CD4-positive, alpha-beta T cell (primary cell): ENCODE measurements at regions not wholly inside any gene's neighbourhood (a gene's known extent, or its start where the extent isn't known, plus 50 kb on each side); places are given as distances from the start of the nearest gene placed in this dataset.
"Not testable (repeated sequence)": the region's sequence is repeated elsewhere in the genome, so short reads cannot be mapped to it uniquely, and the experiment has no call there.

ENCODE experiments used
- ATAC-seq: fragments of 200-7000 bp; cut with Tn5 transposase; one replicate; pipeline ENCODE4 v1.10.0; 2022; ENCODE audit warnings: mild to moderate bottlenecking; ENCODE audit not compliant: poor library complexity
- CTCF ChIA-PET: fragments of 350-600 bp; sonication (Branson Sonifier 250); formaldehyde crosslinking; loops from one replicate; lab custom pipeline; 2021; ENCODE audit warnings: antibody characterized with exemption, inconsistent platforms; lab: Charles Lee
- POLR2A ChIA-PET: fragments of 350-600 bp; sonication (Branson Sonifier 250); formaldehyde crosslinking; loops from one replicate; lab custom pipeline; 2021; ENCODE audit warnings: antibody characterized with exemption, inconsistent platforms; lab: Charles Lee
- DNase-seq, 14 experiments: peaks; one replicate each; pipeline ENCODE4 v3.0.0-alpha.2; 2013 to 2020; ENCODE audit warnings: mixed read lengths in 2 of 14
- H3K27ac ChIP-seq, 2 donors: one replicate each; pipeline versions ENCODE4 v1.5.1 to v1.7.0; 2013; ENCODE audit warnings: low read length in 2 of 2, low read depth in 1 of 2, mild to moderate bottlenecking in 1 of 2
- H3K27me3 ChIP-seq, 2 experiments: 1 replicate in 1 of 2; 2 replicates in 1 of 2; pipeline versions ENCODE4 v1.6.1 to v1.7.0; 2013; ENCODE audit warnings: low read length in 2 of 2, control low read depth in 1 of 2, mild to moderate bottlenecking in 1 of 2, moderate library complexity in 1 of 2; ENCODE audit not compliant: insufficient read depth in 2 of 2, control insufficient read depth in 1 of 2
- H3K36me3 ChIP-seq: one replicate; pipeline ENCODE4 v1.6.1; 2013; ENCODE audit warnings: low read length, control low read depth; ENCODE audit not compliant: insufficient read depth
- H3K4me1 ChIP-seq: one replicate; pipeline ENCODE4 v1.6.1; 2013; ENCODE audit warnings: low read length, control low read depth; ENCODE audit not compliant: insufficient read depth
- H3K4me3 ChIP-seq: one replicate; pipeline ENCODE4 v1.5.1; 2013; ENCODE audit warnings: mild to moderate bottlenecking, low read length, moderate library complexity
- H3K9me3 ChIP-seq, 2 experiments: 1 replicate in 1 of 2; 2 replicates in 1 of 2; pipeline versions ENCODE4 v1.6.1 to v1.7.0; 2013; ENCODE audit warnings: low read length in 2 of 2, mild to moderate bottlenecking in 2 of 2, control low read depth in 1 of 2, moderate library complexity in 1 of 2; ENCODE audit not compliant: control insufficient read depth in 1 of 2, insufficient read depth in 1 of 2
- H3K27ac Mint-ChIP-seq: one replicate; pipeline ENCODE4 v1.8.0; 2020; ENCODE audit warnings: mixed read lengths
- H3K27me3 Mint-ChIP-seq: one replicate; pipeline ENCODE4 v1.8.0; 2021; ENCODE audit warnings: mixed read lengths
- H3K36me3 Mint-ChIP-seq: one replicate; pipeline ENCODE4 v1.8.0; 2021; ENCODE audit warnings: low read depth, mixed read lengths
- H3K4me1 Mint-ChIP-seq: one replicate; pipeline ENCODE4 v1.8.0; 2021; ENCODE audit warnings: low read depth, mixed read lengths
- H3K4me3 Mint-ChIP-seq: one replicate; pipeline ENCODE4 v1.8.0; 2020; ENCODE audit warnings: mild to moderate bottlenecking, mixed read lengths
- H3K9me3 Mint-ChIP-seq: one replicate; pipeline ENCODE4 v1.8.0; 2020; ENCODE audit warnings: mixed read lengths
- intact Hi-C, 2 experiments: fragments of 100-400 bp; cut with DNase I in 1 of 2; cut with micrococcal nuclease in 1 of 2; formaldehyde crosslinking; loops; one replicate each; pipeline versions ENCODE4 v1.15.1 to v1.9.0; 2023 to 2025; cut with DNase I, micrococcal nuclease
- TF ChIP-seq, protein P1 (sequence below): fragments of 200-600 bp; IDR thresholded peaks from one replicate; pipeline ENCODE4 v1.8.0; 2022; ENCODE audit warnings: antibody characterized with exemption, mild to moderate bottlenecking

- no peaks in the 10 kb centered on the region for H3K27me3 Mint-ChIP-seq
- ChIA-PET POLR2A (no interaction called here), CTCF (no interaction called here)
- H3K9me3 Mint-ChIP-seq = peaks cover 2% of the 10 kb centered on the region
- H3K4me3 ChIP-seq = no peak overlapping the region
- DNase-seq (no peak), ATAC-seq (no peak)
- no peak overlapping the region for H3K27ac ChIP-seq
- no peaks in the 10 kb centered on the region for H3K4me1 ChIP-seq
- no peaks in the 10 kb centered on the region for H3K9me3 ChIP-seq
- H3K27me3 ChIP-seq = no peaks in the 10 kb centered on the region
- H3K36me3 ChIP-seq = no peaks in the 10 kb centered on the region
- TF ChIP-seq, protein P1, sequence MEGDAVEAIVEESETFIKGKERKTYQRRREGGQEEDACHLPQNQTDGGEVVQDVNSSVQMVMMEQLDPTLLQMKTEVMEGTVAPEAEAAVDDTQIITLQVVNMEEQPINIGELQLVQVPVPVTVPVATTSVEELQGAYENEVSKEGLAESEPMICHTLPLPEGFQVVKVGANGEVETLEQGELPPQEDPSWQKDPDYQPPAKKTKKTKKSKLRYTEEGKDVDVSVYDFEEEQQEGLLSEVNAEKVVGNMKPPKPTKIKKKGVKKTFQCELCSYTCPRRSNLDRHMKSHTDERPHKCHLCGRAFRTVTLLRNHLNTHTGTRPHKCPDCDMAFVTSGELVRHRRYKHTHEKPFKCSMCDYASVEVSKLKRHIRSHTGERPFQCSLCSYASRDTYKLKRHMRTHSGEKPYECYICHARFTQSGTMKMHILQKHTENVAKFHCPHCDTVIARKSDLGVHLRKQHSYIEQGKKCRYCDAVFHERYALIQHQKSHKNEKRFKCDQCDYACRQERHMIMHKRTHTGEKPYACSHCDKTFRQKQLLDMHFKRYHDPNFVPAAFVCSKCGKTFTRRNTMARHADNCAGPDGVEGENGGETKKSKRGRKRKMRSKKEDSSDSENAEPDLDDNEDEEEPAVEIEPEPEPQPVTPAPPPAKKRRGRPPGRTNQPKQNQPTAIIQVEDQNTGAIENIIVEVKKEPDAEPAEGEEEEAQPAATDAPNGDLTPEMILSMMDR = no peak
- H3K4me3 Mint-ChIP-seq = no peak overlapping the region
- no peaks in the 10 kb centered on the region for H3K36me3 Mint-ChIP-seq
- no peaks in the 10 kb centered on the region for H3K4me1 Mint-ChIP-seq
- H3K27ac Mint-ChIP-seq = no peak overlapping the region
- intact Hi-C loops = no loop called here
These were observed 964.9 kb downstream of the NR2F1-AS1 start for GRCh38 chr5:92616085-92616484.

DNA sequence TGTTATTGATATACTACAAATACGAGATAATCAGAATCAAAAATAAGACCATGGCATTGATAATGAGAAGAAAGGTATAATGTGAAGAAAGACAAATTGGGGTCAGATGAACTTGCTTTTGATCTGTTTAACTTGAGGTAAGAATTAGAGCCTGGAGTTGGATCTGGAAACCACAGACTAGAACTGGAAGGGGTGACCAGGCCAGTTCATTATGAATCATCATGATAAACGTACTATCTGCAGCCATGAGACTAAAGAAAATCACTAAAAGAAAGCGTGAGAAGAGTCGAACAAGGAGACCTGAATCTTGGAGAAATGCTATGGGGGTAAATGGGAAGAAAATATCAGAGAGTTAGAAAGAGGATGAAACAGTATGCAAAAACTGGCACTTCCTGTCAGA lies 967.5 kb downstream of the NR2F1-AS1 start:
- DNase-seq (no peak), ATAC-seq (no peak)
- ChIA-PET POLR2A (no interaction called here), CTCF (no interaction called here)
- H3K27me3 ChIP-seq = no peaks in the 10 kb centered on the region
- Mint-ChIP-seq H3K27me3 (no peaks in the 10 kb centered on the region), H3K27ac (no peak overlapping the region), H3K9me3 (peaks cover 6% of the 10 kb centered on the region), H3K4me3 (no peak overlapping the region), H3K36me3 (no peaks in the 10 kb centered on the region), H3K4me1 (no peaks in the 10 kb centered on the region)
- no peaks in the 10 kb centered on the region for H3K9me3 ChIP-seq
- H3K36me3 ChIP-seq = no peaks in the 10 kb centered on the region
- no peaks in the 10 kb centered on the region for H3K4me1 ChIP-seq
- intact Hi-C loops = loop anchor here in 1 of 2 experiments (1.0 kb wide), 1 partner anchor 32 kb away; no protein-coding TSS in a partner anchor
- no peak overlapping the region for H3K4me3 ChIP-seq
- TF ChIP-seq, protein P1 = no peak
- no peak overlapping the region for H3K27ac ChIP-seq

- H3K9me3 ChIP-seq, H3K36me3 Mint-ChIP-seq, H3K9me3 Mint-ChIP-seq, ATAC-seq, H3K27me3 ChIP-seq, H3K4me3 ChIP-seq, DNase-seq, H3K4me3 Mint-ChIP-seq, H3K27ac ChIP-seq, H3K27ac Mint-ChIP-seq, POLR2A ChIA-PET, intact Hi-C loops, H3K27me3 Mint-ChIP-seq, H3K4me1 ChIP-seq, H3K36me3 ChIP-seq, H3K4me1 Mint-ChIP-seq, CTCF ChIA-PET: not testable (repeated sequence)
These were observed 970.6 kb downstream of the NR2F1-AS1 start for GRCh38 chr5:92610435-92610834.

GRCh38 chr5:92605591-92605990 lies 975.4 kb downstream of the NR2F1-AS1 start:
- TF ChIP-seq, protein P1 = no peak
- Histone ChIP-seq H3K27me3 (no peaks in the 10 kb centered on the region), H3K27ac (no peak overlapping the region), H3K4me3 (no peak overlapping the region), H3K36me3 (no peaks in the 10 kb centered on the region), H3K4me1 (no peaks in the 10 kb centered on the region), H3K9me3 (peaks cover 0 to 5% of the 10 kb centered on the region in 2 experiments)
- ChIA-PET CTCF (no interaction called here), POLR2A (no interaction called here)
- no peak overlapping the region for H3K27ac Mint-ChIP-seq
- ATAC-seq (no peak), DNase-seq (no peak)
- H3K9me3 Mint-ChIP-seq = peaks cover 5% of the 10 kb centered on the region
- no peaks in the 10 kb centered on the region for H3K36me3 Mint-ChIP-seq
- intact Hi-C loops = no loop called here
- no peaks in the 10 kb centered on the region for H3K4me1 Mint-ChIP-seq
- no peak overlapping the region for H3K4me3 Mint-ChIP-seq
- no peaks in the 10 kb centered on the region for H3K27me3 Mint-ChIP-seq
